ENCODE measurements at regions not wholly inside any gene's neighbourhood (a gene's known extent, or its start where the extent isn't known, plus 50 kb on each side); places are given as distances from the start of the nearest gene placed in this dataset.

GRCh38 chr20:4483961-4484360, 202.3 kb upstream of the PRNP start:
- Histone ChIP-seq H2AFZ (ENCODE audit: low read length) (no peak overlapping the region), H2BK120ac (replicated peaks; ENCODE audit: low read depth, low read length) (no peak overlapping the region), H4K5ac (ENCODE audit: insufficient read length, low read depth, low read length) (no peak overlapping the region), H2AK5ac (ENCODE audit: low read depth, low read length) (no peak overlapping the region), H3K18ac (ENCODE audit: extremely low read depth, low read length) (no peak overlapping the region), H3K79me1 (ENCODE audit: low read depth, low read length) (no peaks in the 10 kb centered on the region), H4K20me1 (replicated peaks in 1 of 2; ENCODE audit: control insufficient read depth in 1 of 2, insufficient read depth in 2 of 2, low read length in 2 of 2) (no peaks in the 10 kb centered on the region), H2BK20ac (ENCODE audit: low read length) (no peak overlapping the region), H3K23ac (ENCODE audit: insufficient read length) (no peak overlapping the region), H2BK15ac (ENCODE audit: low read length) (no peak overlapping the region), H3K36me3 (ENCODE audit: control insufficient read depth in 2 of 4, insufficient read depth in 4 of 4, low read length in 3 of 4) (no peaks in the 10 kb centered on the region), H3K4me3 (ENCODE audit: extremely low read depth in 1 of 4, insufficient read depth in 2 of 4, low read depth in 3 of 4, low read length in 4 of 4) (no peak overlapping the region), H3K14ac (ENCODE audit: insufficient read length) (no peak overlapping the region), H3K4me1 (replicated peaks in 1 of 4; ENCODE audit: control insufficient read depth in 3 of 4, insufficient read depth in 4 of 4, low read length in 3 of 4) (peaks cover 3 to 10% (median 6%) of the 10 kb centered on the region in 4 experiments; a peak in 4 of 7 replicates), H2BK5ac (ENCODE audit: low read depth, low read length) (no peak overlapping the region), H3K79me2 (ENCODE audit: control insufficient read depth in 1 of 2, insufficient read depth in 2 of 2, low read length in 2 of 2) (no peaks in the 10 kb centered on the region), H3K9ac (replicated peaks in 1 of 4; ENCODE audit: extremely low read depth in 1 of 4, low read depth in 3 of 4, low read length in 3 of 4) (no peak overlapping the region), H3K9me3 (ENCODE audit: insufficient read depth in 2 of 2, low read depth in 1 of 2, low read length in 1 of 2) (no peaks in the 10 kb centered on the region), H4K91ac (replicated peaks; ENCODE audit: insufficient read length, low read length) (no peak overlapping the region), H3K4me2 (ENCODE audit: insufficient read depth in 1 of 2, low read depth in 2 of 2, low read length in 2 of 2) (no peak overlapping the region), H3K4ac (replicated peaks; ENCODE audit: insufficient read length, low read depth, low read length) (no peak overlapping the region), H3K27me3 (replicated peaks in 1 of 4; ENCODE audit: control insufficient read depth in 3 of 4, extremely low read depth in 1 of 4, insufficient read depth in 3 of 4, low read length in 3 of 4) (no peaks in the 10 kb centered on the region; a peak in 1 of 7 replicates), H2BK12ac (ENCODE audit: low read depth, low read length) (no peak overlapping the region), H3K27ac (ENCODE audit: low read depth, low read length) (no peak overlapping the region), H4K8ac (ENCODE audit: extremely low read depth, insufficient read depth, low read length) (no peak overlapping the region), H3K56ac (replicated peaks; ENCODE audit: insufficient read length, low read depth, low read length) (no peak overlapping the region), H3K23me2 (ENCODE audit: low read depth, low read length) (no peaks in the 10 kb centered on the region; the same call in 1 of the 2 replicates)
- TF ChIP-seq TBP (IDR thresholded peaks at IDR 0.05; ENCODE audit: low read depth, low read length) (no peak), MAFK (IDR thresholded peaks at IDR 0.05; ENCODE audit: low read depth, low read length) (no peak), CREB1 (IDR thresholded peaks at IDR 0.05) (no peak), KDM5A (IDR thresholded peaks at IDR 0.05; ENCODE audit: low read length) (no peak), HDAC2 (IDR thresholded peaks at IDR 0.05; ENCODE audit: borderline replicate concordance in 1 of 2, low read depth in 2 of 2, low read length in 2 of 2) (no peak), TCF12 (IDR thresholded peaks at IDR 0.05; ENCODE audit: low read depth, low read length) (no peak), TAF1 (IDR thresholded peaks at IDR 0.05; ENCODE audit: low read depth, low read length) (no peak), GABPA (IDR thresholded peaks at IDR 0.05; ENCODE audit: borderline replicate concordance, insufficient read depth, low read length) (no peak), CHD1 (IDR thresholded peaks at IDR 0.05; ENCODE audit: low read depth, low read length) (no peak), YY1 (IDR thresholded peaks at IDR 0.05; ENCODE audit: low read depth, low read length) (no peak)
- TF ChIP-seq, protein P1, sequence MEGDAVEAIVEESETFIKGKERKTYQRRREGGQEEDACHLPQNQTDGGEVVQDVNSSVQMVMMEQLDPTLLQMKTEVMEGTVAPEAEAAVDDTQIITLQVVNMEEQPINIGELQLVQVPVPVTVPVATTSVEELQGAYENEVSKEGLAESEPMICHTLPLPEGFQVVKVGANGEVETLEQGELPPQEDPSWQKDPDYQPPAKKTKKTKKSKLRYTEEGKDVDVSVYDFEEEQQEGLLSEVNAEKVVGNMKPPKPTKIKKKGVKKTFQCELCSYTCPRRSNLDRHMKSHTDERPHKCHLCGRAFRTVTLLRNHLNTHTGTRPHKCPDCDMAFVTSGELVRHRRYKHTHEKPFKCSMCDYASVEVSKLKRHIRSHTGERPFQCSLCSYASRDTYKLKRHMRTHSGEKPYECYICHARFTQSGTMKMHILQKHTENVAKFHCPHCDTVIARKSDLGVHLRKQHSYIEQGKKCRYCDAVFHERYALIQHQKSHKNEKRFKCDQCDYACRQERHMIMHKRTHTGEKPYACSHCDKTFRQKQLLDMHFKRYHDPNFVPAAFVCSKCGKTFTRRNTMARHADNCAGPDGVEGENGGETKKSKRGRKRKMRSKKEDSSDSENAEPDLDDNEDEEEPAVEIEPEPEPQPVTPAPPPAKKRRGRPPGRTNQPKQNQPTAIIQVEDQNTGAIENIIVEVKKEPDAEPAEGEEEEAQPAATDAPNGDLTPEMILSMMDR (IDR thresholded peaks at IDR 0.05; ENCODE audit: control extremely low read depth in 1 of 3, insufficient read depth in 1 of 3, low read depth in 1 of 3, low read length in 3 of 3): no peak
- ChIA-PET CTCF (ENCODE audit: partially characterized antibody) (interaction anchor here (0.7 to 1.2 kb wide), 2 partner anchors 231 to 848 kb away, joined by 3 to 4 read pairs; no protein-coding TSS in a partner anchor), POLR2A (ENCODE audit: partially characterized antibody) (no interaction called here)
- DNase-seq (ENCODE audit: low read depth in 1 of 2, low spot score in 2 of 2) (no peak), FAIRE-seq (no peak)

Measured in H1 (cell line).